Stromal cell of bone marrow (primary cell): ENCODE measurements at regions not wholly inside any gene's neighbourhood (a gene's known extent, or its start where the extent isn't known, plus 50 kb on each side); places are given as distances from the start of the nearest gene placed in this dataset.

Experiments
- DNase-seq: peaks from one replicate; pipeline ENCODE4 v3.0.0-alpha.2; 2012; ENCODE audit warnings: low read depth

GRCh38 chr2:6617794-6618193 lies 247.9 kb downstream of the CMPK2 start:
- DNase-seq = no peak

GRCh38 chr2:6618201-6618600 lies 247.5 kb downstream of the CMPK2 start:
- no peak for DNase-seq

- DNase-seq = no peak
These were observed 242.0 kb downstream of the CMPK2 start for GRCh38 chr2:6623746-6624145.

- no peak for DNase-seq
These were observed 239.2 kb downstream of the CMPK2 start for GRCh38 chr2:6626401-6627012.

GRCh38 chr2:6627316-6627715 lies 238.4 kb downstream of the CMPK2 start:
- no peak for DNase-seq

- DNase-seq = no peak
These were observed 235.5 kb downstream of the CMPK2 start for GRCh38 chr2:6630209-6630608.

- no peak for DNase-seq
These were observed 230.4 kb downstream of the CMPK2 start for GRCh38 chr2:6635296-6635695.

- DNase-seq = no peak
These were observed 228.4 kb downstream of the CMPK2 start for GRCh38 chr2:6637330-6637729.

GRCh38 chr2:6639929-6640620 lies 225.6 kb downstream of the CMPK2 start:
- DNase-seq = no peak

GRCh38 chr2:6640621-6641015 lies 225.1 kb downstream of the CMPK2 start:
- no peak for DNase-seq

- no peak for DNase-seq
These were observed 223.8 kb downstream of the CMPK2 start for GRCh38 chr2:6641956-6642355.

GRCh38 chr2:6644261-6644660 lies 221.4 kb downstream of the CMPK2 start:
- no peak for DNase-seq

- no peak for DNase-seq
These were observed 220.7 kb downstream of the CMPK2 start for GRCh38 chr2:6645004-6645403.

- no peak for DNase-seq
These were observed 220.0 kb downstream of the CMPK2 start for GRCh38 chr2:6645672-6646071.

- DNase-seq = no peak
These were observed 218.7 kb downstream of the CMPK2 start for GRCh38 chr2:6647046-6647445.

- DNase-seq = no peak
These were observed 217.0 kb downstream of the CMPK2 start for GRCh38 chr2:6648596-6649247.

- DNase-seq = no peak
These were observed 215.4 kb downstream of the CMPK2 start for GRCh38 chr2:6650311-6650710.

GRCh38 chr2:6652251-6652650 lies 213.5 kb downstream of the CMPK2 start:
- DNase-seq = no peak

GRCh38 chr2:6653281-6653750 lies 212.4 kb downstream of the CMPK2 start:
- DNase-seq = no peak

- DNase-seq = no peak
These were observed 211.4 kb downstream of the CMPK2 start for GRCh38 chr2:6654279-6654678.

GRCh38 chr2:6656633-6657032 lies 209.1 kb downstream of the CMPK2 start:
- no peak for DNase-seq

GRCh38 chr2:6657136-6657535 lies 208.6 kb downstream of the CMPK2 start:
- no peak for DNase-seq

GRCh38 chr2:6657855-6658254 lies 207.9 kb downstream of the CMPK2 start:
- no peak for DNase-seq
